MM.1S (cell line): ENCODE measurements at regions not wholly inside any gene's neighbourhood (a gene's known extent, or its start where the extent isn't known, plus 50 kb on each side); places are given as distances from the start of the nearest gene placed in this dataset.
"Not testable (repeated sequence)": the region's sequence is repeated elsewhere in the genome, so short reads cannot be mapped to it uniquely, and the experiment has no call there.

Experiments
- DNase-seq: peaks from one replicate; pipeline ENCODE4 v3.0.0-alpha.2; 2015
- H2AFZ ChIP-seq: fragments of 300-600 bp; sonication (generic); 2 replicates; pipeline ENCODE4 v1.6.0; 2016; ENCODE audit warnings: antibody characterized with exemption, low read length
- H3F3A ChIP-seq: fragments of 300-600 bp; sonication (generic); 2 replicates; pipeline ENCODE4 v1.6.1; 2016; ENCODE audit warnings: mild to moderate bottlenecking, antibody characterized with exemption, low read length, moderate library complexity, mixed read lengths; ENCODE audit not compliant: insufficient read depth
- H3K27ac ChIP-seq: fragments of 300-600 bp; sonication (generic); 2 replicates; pipeline ENCODE4 v1.5.1; 2016; ENCODE audit warnings: mild to moderate bottlenecking, low read length
- H3K27me3 ChIP-seq: fragments of 300-600 bp; sonication (generic); replicated peaks from 2 replicates; pipeline ENCODE4 v1.6.0; 2016; ENCODE audit warnings: low read length; ENCODE audit not compliant: insufficient read depth
- H3K36me3 ChIP-seq: fragments of 300-600 bp; sonication (generic); replicated peaks from 2 replicates; pipeline ENCODE4 v1.6.1; 2016; ENCODE audit warnings: mild to moderate bottlenecking, low read length, mixed read lengths; ENCODE audit not compliant: insufficient read depth
- H3K4me1 ChIP-seq: fragments of 300-600 bp; sonication (generic); 2 replicates; pipeline ENCODE4 v1.6.1; 2016; ENCODE audit warnings: low read length, mixed read lengths
- H3K4me2 ChIP-seq: fragments of 300-600 bp; sonication (generic); 2 replicates; pipeline ENCODE4 v1.6.0; 2016; ENCODE audit warnings: low read depth, low read length
- H3K4me3 ChIP-seq: fragments of 300-600 bp; sonication (generic); 2 replicates; pipeline ENCODE4 v1.5.1; 2016; ENCODE audit warnings: low read length, mixed read lengths
- H3K79me2 ChIP-seq: fragments of 300-600 bp; sonication (generic); 2 replicates; pipeline ENCODE4 v1.6.1; 2016; ENCODE audit warnings: mixed run types, low read length, mixed read lengths
- H3K9ac ChIP-seq: fragments of 300-600 bp; sonication (generic); 2 replicates; pipeline ENCODE4 v1.6.1; 2016; ENCODE audit warnings: low read length, mixed read lengths
- H3K9me2 ChIP-seq: fragments of 300-600 bp; sonication (generic); replicated peaks from 2 replicates; pipeline ENCODE4 v1.6.1; 2016; ENCODE audit warnings: mild to moderate bottlenecking, low read length, mixed read lengths; ENCODE audit not compliant: insufficient read depth
- H3K9me3 ChIP-seq: fragments of 300-600 bp; sonication (generic); replicated peaks from 2 replicates; pipeline ENCODE4 v1.6.1; 2016; ENCODE audit warnings: mild to moderate bottlenecking, low read length, mixed read lengths; ENCODE audit not compliant: insufficient read depth
- H4K20me1 ChIP-seq: fragments of 300-600 bp; sonication (generic); 2 replicates; pipeline ENCODE4 v1.6.1; 2016; ENCODE audit warnings: mild to moderate bottlenecking, low read length, moderate library complexity, mixed read lengths; ENCODE audit not compliant: insufficient read depth
- CTCF ChIP-seq: fragments of 300-600 bp; sonication (generic); IDR thresholded peaks from 2 replicates; pipeline ENCODE4 v1.5.1; 2016; ENCODE audit warnings: antibody characterized with exemption, low read length, mixed read lengths
- EZH2 ChIP-seq: fragments of 300-600 bp; sonication (generic); optimal IDR thresholded peaks from 2 replicates; pipeline ENCODE3; 2017; ENCODE audit warnings: low read depth, mild to moderate bottlenecking, antibody characterized with exemption, low read length, mixed read lengths
- EZH2phosphoT487 ChIP-seq: fragments of 300-600 bp; sonication (generic); IDR thresholded peaks from 2 replicates; pipeline ENCODE4 v1.6.1; 2018; ENCODE audit warnings: antibody characterized with exemption, low read length

GRCh38 chr4:93947286-93947685 is 118.7 kb downstream of the ATOH1 start:
- Histone ChIP-seq H3K27ac (no peak overlapping the region), H3K79me2 (no peaks in the 10 kb centered on the region), H3K9ac (no peak overlapping the region), H3K4me1 (no peaks in the 10 kb centered on the region), H3K27me3 (no peaks in the 10 kb centered on the region), H3K9me3 (no peaks in the 10 kb centered on the region), H3K4me3 (no peak overlapping the region), H4K20me1 (no peaks in the 10 kb centered on the region), H2AFZ (no peak overlapping the region), H3F3A (no peaks in the 10 kb centered on the region), H3K4me2 (no peak overlapping the region), H3K36me3 (no peaks in the 10 kb centered on the region), H3K9me2 (no peaks in the 10 kb centered on the region)
- TF ChIP-seq CTCF (no peak), EZH2 (no peak), EZH2phosphoT487 (no peak)
- DNase-seq = no peak

GRCh38 chr4:93950239-93950638 is 121.7 kb downstream of the ATOH1 start:
- not testable (repeated sequence) for H2AFZ ChIP-seq, H3K36me3 ChIP-seq, DNase-seq

GRCh38 chr4:93957186-93957585 is 128.6 kb downstream of the ATOH1 start:
- DNase-seq = no peak
- Histone ChIP-seq H3K9me3 (no peaks in the 10 kb centered on the region), H3K27ac (no peak overlapping the region), H3K4me2 (no peak overlapping the region), H3K4me3 (no peak overlapping the region), H3K27me3 (no peaks in the 10 kb centered on the region), H3K36me3 (no peaks in the 10 kb centered on the region), H4K20me1 (no peaks in the 10 kb centered on the region), H3K9me2 (no peaks in the 10 kb centered on the region), H3K4me1 (no peaks in the 10 kb centered on the region), H3F3A (no peaks in the 10 kb centered on the region), H3K9ac (no peak overlapping the region), H2AFZ (no peak overlapping the region), H3K79me2 (no peaks in the 10 kb centered on the region)
- TF ChIP-seq EZH2 (no peak), CTCF (no peak), EZH2phosphoT487 (no peak)

More at GRCh38 chr4:93950239-93950638, 121.7 kb downstream of the ATOH1 start:
- H3K27me3 ChIP-seq, H4K20me1 ChIP-seq, H3K9ac ChIP-seq, H3K9me2 ChIP-seq, H3K4me3 ChIP-seq, H3K4me2 ChIP-seq, H3F3A ChIP-seq, H3K4me1 ChIP-seq, H3K9me3 ChIP-seq, H3K79me2 ChIP-seq, H3K27ac ChIP-seq: not testable (repeated sequence)

- H2AFZ ChIP-seq = no peak overlapping the region
- H3F3A ChIP-seq = no peaks in the 10 kb centered on the region
- DNase-seq = no peak
Observed at GRCh38 chr4:93960450-93960849, 131.9 kb downstream of the ATOH1 start.

More at GRCh38 chr4:93960450-93960849, 131.9 kb downstream of the ATOH1 start:
- Histone ChIP-seq H4K20me1 (no peaks in the 10 kb centered on the region), H3K27ac (no peak overlapping the region), H3K9me2 (no peaks in the 10 kb centered on the region), H3K27me3 (no peaks in the 10 kb centered on the region), H3K4me3 (no peak overlapping the region), H3K4me2 (no peak overlapping the region), H3K9ac (no peak overlapping the region), H3K36me3 (no peaks in the 10 kb centered on the region), H3K4me1 (no peaks in the 10 kb centered on the region), H3K79me2 (no peaks in the 10 kb centered on the region), H3K9me3 (no peaks in the 10 kb centered on the region)
- no peak for TF ChIP-seq EZH2phosphoT487
- no peak for TF ChIP-seq EZH2
- TF ChIP-seq CTCF = no peak
